K562 (cell line): ENCODE measurements at regions not wholly inside any gene's neighbourhood (a gene's known extent, or its start where the extent isn't known, plus 50 kb on each side); places are given as distances from the start of the nearest gene placed in this dataset.

ENCODE experiments used
- ATF4 ChIP-seq: fragments of 450-650 bp; formaldehyde crosslinking; IDR thresholded peaks from 2 replicates; pipeline ENCODE4 v1.4.0; 2022; ENCODE audit warnings: mild to moderate bottlenecking, moderate library complexity
- C11orf30 ChIP-seq: fragments of 450-650 bp; IDR thresholded peaks from 2 replicates; pipeline ENCODE4 v1.6.1; 2016; ENCODE audit warnings: low read depth, mild to moderate bottlenecking
- CC2D1A ChIP-seq: fragments of 450-650 bp; IDR thresholded peaks from 2 replicates; pipeline ENCODE4 v1.6.1; 2017; ENCODE audit warnings: mild to moderate bottlenecking
- CHD4 ChIP-seq: fragments of 200-600 bp; sonication (generic); IDR thresholded peaks from 3 replicates; pipeline ENCODE4 v1.6.1; 2012; ENCODE audit warnings: low read depth, mild to moderate bottlenecking, mixed read lengths, low read length, inconsistent platforms; ENCODE audit not compliant: insufficient read depth, insufficient replicate concordance, poor library complexity, severe bottlenecking
- CSDE1 ChIP-seq, 2 experiments: fragments of 450-650 bp; IDR thresholded peaks; 2 replicates each; pipeline ENCODE4 v1.6.1; 2016; ENCODE audit warnings: mild to moderate bottlenecking in 1 of 2
- EZH2 ChIP-seq: IDR thresholded peaks from 2 replicates; pipeline ENCODE4 v1.6.1; 2012; ENCODE audit warnings: low read depth, mild to moderate bottlenecking, inconsistent platforms, low read length, borderline replicate concordance
- KDM2B ChIP-seq: fragments of 250-450 bp; sonication (Bioruptor Pico); IDR thresholded peaks from 2 replicates; pipeline ENCODE4 v1.8.0; 2021; ENCODE audit warnings: mild to moderate bottlenecking, moderate library complexity
- MNT ChIP-seq, 2 experiments: fragments of 450-650 bp; conservative IDR thresholded peaks; 2 replicates each; pipeline ENCODE4 v1.6.1; 2017; ENCODE audit warnings: mild to moderate bottlenecking in 2 of 2, moderate library complexity in 2 of 2
- POLR2G ChIP-seq: fragments of 200-400 bp; formaldehyde crosslinking; IDR thresholded peaks from 2 replicates; pipeline ENCODE4 v1.6.1; 2017; ENCODE audit warnings: low read depth, mild to moderate bottlenecking, antibody characterized with exemption, low read length, moderate library complexity
- SMAD1 ChIP-seq: fragments of 150-350 bp; IDR thresholded peaks from 2 replicates; pipeline ENCODE4 v1.6.1; 2014; ENCODE audit warnings: low read length, low read depth; ENCODE audit not compliant: partially characterized antibody
- TRIM25 ChIP-seq: fragments of 450-650 bp; IDR thresholded peaks from 2 replicates; pipeline ENCODE4 v1.7.0; 2016; ENCODE audit warnings: borderline replicate concordance
- U2AF1 ChIP-seq: fragments of 200-400 bp; formaldehyde crosslinking; optimal IDR thresholded peaks from 2 replicates; pipeline ENCODE3; 2017; ENCODE audit warnings: mild to moderate bottlenecking, low read depth, low read length, moderate library complexity
- ZNF24 ChIP-seq: fragments of 450-650 bp; IDR thresholded peaks from 2 replicates; pipeline ENCODE4 v1.6.1; 2016
- ZNF280A ChIP-seq: fragments of 450-650 bp; IDR thresholded peaks from 2 replicates; pipeline ENCODE4 v1.6.1; 2018; ENCODE audit warnings: mild to moderate bottlenecking, low read depth; ENCODE audit not compliant: partially characterized antibody
- ZNF280B ChIP-seq: fragments of 250-450 bp; sonication (Bioruptor Pico); IDR thresholded peaks from 2 replicates; pipeline ENCODE4 v1.5.1; 2021; ENCODE audit warnings: mild to moderate bottlenecking
- ZNF282 ChIP-seq: sonication (generic); formaldehyde crosslinking; IDR thresholded peaks from 2 replicates; pipeline ENCODE4 v1.8.1; 2023; ENCODE audit warnings: missing genetic modification reagents
- ZNF57 ChIP-seq: fragments of 450-650 bp; formaldehyde crosslinking; IDR thresholded peaks from 2 replicates; pipeline ENCODE4 v1.4.0; 2020; ENCODE audit warnings: mild to moderate bottlenecking, moderate library complexity
- ZNF592 ChIP-seq: fragments of 450-650 bp; IDR thresholded peaks from 2 replicates; pipeline ENCODE4 v1.6.1; 2017; ENCODE audit warnings: antibody characterized with exemption, mild to moderate bottlenecking

GRCh38 chr2:145751629-145752028 lies 1231.7 kb upstream of the ZEB2 start (continued):
- TF ChIP-seq ZNF592 (no peak), POLR2G (no peak), ZNF24 (no peak), ZNF57 (CRISPR knock-in tag) (no peak), CHD4 (no peak), U2AF1 (no peak), ZNF280A (no peak), SMAD1 (no peak), KDM2B (no peak), CSDE1 (IDR thresholded peaks at IDR 0.05) (no peak), MNT (conservative IDR thresholded peaks at IDR 0.05) (no peak), TRIM25 (no peak), ZNF280B (CRISPR knock-in tag) (no peak), C11orf30 (no peak), ZNF282 (CRISPR knock-in tag) (no peak), EZH2 (no peak), ATF4 (CRISPR knock-in tag) (no peak), CC2D1A (0 out of 2 replicates have a peak, but pooled peaks have one; percentile 4)
